NCI-H146 (cell line): ENCODE measurements at regions not wholly inside any gene's neighbourhood (a gene's known extent, or its start where the extent isn't known, plus 50 kb on each side); places are given as distances from the start of the nearest gene placed in this dataset.
A peak's percentile ranks its signal among the peaks of the same experiment; 100 is the strongest.

ENCODE experiments used
- DNase-seq: peaks from one replicate; lab custom pipeline; 2025; lab: John Stamatoyannopoulos, UW

DNA sequence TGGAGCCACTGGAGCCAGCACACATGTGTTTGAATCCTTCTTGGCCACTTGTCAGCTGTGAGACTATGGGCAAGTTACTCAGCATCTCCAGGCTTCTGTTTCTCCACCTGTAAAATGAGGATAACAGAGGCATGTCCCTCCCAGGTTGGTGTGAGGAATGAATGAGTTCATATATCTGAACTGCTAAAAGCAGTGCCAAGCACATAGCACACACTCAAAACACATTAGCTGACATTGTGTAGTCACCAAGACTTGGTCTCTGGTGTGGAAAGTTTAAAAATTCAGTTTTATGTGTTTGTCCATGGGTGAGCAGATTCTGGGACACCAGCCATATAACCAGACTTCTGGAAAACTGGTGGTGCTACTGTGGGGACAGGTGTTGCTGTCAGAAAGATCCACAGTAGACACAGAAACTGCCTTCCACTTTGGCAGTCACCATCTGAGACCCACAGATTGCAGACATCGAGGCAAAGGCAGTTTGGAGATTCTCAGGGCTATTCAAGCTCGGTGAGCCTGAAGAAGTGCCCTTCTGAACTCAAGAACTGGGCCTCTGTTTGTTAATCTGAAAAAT is 115.8 kb downstream of the MRPL14 start:
- no peak for DNase-seq

DNA sequence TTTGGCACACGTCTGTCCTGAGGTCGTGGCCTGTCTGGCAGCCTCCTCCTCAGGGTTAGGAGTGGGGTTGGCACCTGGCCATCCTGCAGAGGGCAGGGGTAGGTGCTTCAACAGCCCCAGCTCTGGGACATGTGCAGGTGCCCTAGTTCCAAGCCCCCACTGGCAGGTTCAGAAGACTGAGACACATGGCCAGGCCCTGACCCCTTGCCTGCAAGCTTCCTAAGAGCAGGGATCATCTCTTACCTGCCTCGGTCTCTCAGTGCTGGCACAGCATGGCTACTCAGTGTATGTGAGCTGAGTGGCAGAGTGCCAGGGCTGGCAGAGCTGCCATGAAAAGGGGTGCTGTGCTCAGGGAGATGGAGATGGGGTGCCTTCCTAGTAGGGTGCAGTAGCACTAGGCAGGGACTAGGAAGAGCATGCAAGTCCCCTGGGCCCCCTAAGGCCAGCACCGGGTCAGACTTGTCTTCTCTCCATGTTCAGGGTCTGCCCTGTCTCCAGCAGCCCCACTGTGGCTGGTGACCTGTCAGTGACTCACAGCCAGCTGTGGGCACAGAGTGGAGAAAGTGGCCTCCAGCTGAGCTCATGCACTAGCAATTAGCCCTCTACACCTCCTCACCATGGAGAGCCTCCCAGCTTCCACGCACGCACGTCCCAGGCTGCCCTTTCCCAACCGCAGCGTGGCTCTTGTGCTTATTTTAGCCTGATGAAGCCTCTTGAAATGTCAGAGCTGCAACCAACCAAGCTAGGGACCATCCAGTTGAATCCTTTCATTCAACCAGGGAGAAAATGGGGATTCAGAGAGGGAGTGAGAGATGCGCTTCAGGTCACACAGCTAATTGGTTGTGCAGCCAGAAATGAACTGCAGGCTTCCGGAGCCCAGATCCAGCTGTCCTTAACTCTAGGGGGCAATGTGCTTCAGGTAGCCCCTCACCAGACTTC is 116.6 kb downstream of the MRPL14 start:
- DNase-seq = peak; percentile 57

DNA sequence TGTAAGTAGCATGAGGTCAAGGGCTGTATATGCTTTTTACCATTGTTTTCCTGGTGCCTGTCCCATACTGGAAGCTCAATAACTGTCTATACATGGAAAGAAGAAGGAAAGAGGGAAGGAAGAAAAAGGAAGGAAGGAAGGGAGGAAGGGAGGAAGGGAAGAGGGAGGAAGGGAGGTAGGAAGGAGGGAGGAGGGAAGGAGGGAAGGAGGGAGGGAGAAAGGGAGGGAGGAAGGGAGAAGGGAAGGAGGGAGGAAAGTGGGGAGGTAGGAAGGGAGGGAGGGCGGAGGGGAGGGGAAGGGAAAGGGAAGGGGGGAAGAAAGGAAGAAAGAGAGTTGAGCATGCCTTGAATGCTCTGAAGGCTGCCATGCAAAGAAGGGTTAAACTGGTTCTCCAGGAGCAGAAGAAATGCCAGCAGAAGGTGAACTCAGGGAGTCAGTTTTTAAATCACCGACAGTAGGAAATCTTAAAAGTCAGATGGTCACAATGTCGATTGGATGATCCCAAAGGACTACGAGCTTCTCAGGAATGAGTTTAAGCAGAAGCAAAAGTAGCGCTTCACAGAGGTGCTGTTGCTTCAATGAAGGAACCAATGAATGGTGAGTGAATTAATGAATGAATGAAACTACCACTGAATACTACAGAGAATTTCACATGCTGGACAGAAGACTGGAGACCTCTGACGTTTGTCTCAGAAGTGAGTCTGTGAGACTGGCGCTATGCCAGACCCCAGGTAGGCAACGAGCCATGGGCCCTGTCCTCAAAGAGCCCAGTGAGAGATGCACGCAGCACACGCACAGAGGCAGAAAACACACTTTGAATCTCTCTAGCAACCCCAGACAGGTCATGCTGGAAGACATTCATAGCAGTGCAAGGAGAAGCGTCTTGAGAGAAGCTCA is 117.6 kb downstream of the MRPL14 start:
- no peak for DNase-seq

DNA sequence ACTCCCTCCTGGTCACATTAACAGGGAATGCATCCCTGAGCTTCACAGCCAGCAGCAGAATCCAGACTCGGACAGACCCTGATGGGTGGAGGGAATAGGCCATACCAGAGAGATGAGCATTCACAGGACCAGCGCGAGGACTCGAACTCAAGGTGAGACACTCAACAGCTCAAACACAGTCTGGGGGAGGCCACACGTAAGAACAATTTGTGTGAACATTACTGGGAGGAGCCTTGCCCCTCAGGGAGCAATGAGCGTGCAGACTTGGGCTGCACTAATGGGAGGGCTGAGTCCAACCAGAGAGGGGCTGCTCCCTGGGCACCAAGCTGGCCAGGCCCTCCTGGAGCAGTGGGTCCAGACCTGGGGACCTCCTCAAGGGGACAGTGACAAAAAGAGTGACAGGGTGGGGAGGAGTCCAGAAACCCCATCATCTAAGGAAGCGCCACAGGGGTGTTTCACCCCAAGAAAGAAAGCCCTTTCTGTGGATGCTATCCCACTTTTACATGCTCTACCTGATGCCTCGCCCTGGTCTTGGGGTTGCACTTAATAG is 118.4 kb downstream of the MRPL14 start:
- DNase-seq = no peak

DNA sequence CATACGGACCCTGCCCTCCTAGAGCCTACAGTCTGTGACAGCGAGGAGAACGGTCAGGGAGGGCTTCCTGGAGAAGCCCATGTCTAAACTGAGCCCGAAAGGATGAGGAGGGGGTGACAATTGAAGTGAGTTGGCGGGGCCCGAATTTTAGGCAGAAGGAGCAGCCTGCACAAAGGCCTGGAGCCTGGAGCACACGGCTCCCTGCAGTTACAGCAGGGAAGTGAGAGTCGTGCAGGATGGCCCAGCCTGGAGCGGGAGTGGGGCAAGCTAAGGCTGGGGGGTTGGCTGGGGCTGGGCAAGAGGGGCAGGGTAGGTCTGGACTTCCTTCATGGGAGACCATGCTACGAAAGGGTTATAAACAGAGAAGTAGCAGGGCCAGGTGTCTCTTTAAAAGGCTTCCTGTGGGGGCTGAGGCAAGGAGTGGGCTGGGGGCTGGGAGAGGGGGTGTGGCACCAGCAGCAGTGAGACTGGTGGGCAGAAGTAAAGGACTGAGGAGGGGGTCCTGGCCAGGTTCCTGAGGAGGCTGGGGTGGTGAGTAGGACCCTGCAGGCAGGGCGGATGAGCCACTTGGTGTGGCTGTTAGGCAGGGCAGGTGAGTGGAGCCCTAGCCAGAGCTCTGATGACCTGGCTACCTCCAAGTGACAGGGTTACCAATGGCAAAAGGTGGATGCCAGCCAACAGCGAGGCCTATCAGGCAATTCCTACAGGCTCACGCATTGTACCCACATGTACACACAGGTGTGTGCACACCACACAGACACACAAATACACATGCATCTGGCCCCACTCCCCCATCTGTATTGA is 119.2 kb downstream of the MRPL14 start:
- DNase-seq = no peak

DNA sequence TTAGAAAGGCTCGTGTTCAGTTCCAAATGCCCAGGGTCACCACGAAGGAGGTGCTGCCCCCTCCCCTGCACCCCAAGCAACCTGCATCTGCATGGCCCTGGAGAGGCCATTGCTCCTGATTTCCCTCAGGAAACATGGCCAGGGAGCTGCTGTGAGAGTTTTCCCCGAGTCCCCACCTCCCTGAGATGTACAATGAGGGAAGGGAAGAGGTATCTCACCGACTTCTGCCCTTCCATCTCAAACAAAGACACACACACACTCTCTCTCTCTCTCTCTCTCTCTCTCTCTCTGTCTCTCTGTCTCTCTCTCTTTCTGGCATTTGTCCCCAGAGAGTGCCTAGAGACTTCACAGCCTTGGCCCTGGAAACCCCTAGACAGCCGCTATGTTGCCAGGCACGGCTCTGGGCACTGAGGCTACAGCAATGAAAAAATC is 120.4 kb downstream of the MRPL14 start:
- no peak for DNase-seq

DNA sequence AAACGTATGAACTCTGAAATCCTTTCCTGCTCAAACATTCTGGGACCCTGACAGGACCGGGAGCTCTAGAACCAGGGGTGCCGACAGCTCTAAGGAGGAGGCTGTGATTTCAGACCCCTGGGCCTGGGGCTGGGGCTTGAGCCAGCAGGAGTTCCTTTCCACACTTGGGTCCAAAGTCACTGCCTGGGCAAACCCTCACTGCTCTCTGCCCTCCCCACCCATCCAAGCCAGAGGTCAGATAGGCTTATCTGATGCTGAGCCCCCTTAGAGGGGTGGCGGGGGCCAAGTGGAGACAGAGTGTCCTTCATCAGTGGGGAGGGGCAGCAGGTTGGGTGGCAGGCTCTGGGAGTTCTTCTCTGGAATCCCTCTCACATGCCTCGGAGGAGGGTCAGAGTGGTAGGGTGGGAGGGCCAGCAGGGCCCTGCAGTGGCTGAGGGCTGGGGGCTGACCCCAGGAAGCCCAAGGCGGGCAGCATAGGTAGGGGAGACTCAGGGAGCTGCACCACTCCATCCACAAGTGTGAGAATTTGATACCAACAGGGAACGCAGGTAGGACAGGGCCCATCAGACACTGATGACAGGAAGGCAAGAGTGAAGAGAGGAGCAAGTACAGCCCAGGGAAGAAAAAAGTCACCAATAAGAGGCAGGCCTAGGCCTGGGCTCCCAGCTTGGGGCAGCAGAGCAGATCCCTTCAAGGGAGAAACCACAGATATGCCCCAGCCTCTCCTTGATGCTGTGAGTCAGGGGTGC is 121.0 kb downstream of the MRPL14 start:
- no peak for DNase-seq

DNA sequence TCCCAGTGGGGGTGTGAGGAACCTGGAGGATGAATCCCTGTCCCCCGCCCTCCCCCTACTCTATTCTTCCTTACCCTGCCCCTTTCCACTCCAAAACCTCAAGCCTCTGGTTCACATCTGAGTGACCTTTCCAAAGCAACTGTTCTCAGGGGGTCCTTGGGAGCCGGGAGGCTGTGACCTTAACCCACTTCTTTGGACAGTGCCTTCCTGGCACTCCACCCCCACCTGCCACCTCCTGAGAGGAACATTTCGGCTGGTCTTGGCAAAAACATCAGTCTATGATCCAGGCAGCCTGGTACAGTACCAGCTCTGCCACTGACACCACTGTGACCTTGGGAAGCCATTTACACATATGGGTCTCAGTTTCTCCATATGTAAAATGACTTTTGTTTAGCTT is 121.7 kb downstream of the MRPL14 start:
- no peak for DNase-seq

DNA sequence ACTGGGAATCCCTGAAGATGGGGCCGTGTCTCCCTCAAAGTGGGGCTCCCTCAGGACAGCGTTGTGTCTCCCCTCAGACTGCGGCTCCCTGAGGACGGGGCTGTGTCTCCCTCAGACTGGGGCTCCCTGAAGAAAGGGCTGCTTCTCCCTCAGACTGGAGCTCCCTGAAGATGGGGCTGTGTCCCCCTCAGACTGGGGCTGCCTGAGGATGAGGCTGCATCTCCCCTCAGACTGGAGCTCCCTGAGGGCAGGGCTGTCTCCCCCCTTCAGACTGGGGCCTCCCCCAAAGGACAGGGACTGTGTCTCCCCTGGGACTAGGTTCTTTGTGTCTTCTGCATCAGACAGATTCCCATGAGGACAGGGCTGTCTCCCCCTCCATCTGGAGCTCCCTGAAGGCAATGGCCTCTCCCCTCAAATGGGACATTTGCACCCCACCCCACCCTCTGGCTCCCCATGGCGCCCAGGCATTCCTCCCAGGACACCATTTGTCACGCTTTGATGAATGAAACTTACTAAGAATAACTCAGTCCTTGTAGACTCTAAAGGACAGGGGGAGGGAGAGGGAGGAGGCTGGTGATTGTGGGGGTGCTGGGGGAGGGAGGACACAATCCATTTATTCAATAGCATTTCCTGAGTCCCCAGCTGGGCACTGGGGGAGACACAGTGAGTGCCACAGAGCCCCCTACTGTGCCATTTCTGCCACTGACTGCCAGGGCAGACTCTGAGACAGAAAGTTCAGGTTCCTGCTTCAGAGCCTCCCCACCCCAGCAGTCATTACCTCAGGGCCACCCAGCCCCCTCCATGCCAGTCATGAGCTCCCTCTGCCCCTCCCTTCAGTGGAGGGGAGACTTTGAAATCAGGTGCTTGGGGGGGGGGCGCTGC is 122.4 kb downstream of the MRPL14 start:
- DNase-seq = peak; percentile 22

DNA sequence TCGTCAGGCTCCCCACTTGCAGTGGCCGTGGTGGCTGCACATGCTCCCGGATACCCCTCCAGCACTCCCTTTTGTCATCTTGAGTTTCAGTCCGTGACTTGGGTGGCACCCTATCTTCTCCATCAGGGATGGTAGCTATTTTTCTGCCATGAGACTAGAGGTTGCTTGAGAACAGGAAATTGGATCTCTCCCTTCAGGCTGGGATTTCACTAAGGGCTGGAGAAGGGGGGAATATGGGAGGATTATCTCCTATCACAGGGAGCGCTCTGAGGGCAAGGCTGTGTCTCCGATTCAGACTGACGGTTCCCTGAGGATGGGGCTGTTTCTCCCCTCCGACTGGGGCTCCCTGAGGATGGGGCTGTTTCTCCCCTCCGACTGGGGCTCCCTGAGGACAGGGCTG is 123.1 kb downstream of the MRPL14 start:
- no peak for DNase-seq

DNA sequence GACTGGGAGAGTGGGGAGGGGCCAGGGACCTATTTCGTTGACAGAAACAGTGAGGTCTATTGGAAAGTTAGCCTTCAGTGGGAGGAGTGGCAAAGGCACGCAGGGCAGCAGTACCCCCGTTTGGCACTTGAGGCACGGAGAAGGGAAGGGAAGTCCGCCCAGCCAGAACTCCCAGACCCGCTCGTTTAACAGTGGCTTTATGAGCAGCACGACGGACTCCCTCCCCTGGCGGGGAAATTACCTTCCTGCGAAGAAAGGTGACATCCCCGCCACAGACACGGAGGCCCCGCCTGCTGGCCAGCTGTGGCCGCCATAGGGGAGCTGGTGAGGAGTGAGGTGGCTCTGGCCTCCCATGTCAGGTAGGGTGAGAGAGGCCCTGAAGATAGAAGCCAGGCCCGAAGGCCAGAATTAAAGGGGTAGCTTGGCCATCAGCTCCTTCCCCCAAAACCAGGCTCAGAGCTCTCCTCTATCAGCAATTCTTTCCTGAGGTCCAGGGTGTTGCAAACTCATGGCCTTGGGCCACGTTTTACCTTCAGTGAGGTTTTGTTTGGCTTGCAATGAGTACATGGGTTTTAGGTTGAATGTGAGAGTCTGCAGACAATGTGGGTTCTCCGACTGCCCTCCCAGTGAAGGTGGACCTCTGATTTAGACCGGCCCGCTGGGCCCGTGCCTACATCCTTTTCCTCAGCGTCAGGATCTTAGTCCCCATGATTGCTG is 123.7 kb downstream of the MRPL14 start:
- peak; percentile 77 for DNase-seq

DNA sequence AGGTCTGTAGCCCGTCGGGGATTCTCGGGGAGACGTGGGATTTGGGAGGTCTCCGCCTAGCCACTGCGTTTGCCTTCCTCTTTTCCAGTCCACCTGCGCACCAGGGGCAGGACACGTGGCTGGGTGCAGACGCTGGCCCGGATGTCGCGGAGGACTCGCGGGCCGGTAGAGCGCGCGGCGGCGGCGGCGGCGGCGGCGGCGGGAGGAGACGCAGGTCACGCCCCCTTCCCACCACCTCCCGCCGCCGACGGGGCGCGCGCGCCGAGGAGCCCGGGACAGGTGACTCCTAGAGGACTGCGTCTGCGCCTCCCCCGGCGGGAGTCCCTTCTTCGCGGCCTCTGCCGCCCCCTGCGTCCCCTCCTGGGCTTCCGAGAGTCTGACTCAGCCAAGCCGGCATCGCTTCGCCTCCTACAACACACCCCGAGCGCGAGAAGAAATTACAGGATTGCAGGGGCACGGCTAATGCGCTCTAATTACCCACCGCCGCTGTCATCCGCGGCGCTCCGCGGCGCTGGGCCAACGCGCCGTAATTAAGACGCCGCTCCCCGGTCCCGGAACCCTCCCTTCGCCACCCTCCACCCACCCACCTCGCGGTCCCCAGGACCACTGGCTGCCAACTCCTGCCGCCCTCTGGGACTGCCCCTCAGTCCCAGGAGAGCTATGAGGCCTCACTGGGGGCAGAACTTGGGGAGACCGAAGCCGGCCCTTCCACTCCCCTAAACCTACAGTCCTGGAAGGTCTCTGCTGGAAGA is 124.5 kb downstream of the MRPL14 start:
- peak; percentile 90 for DNase-seq

DNA sequence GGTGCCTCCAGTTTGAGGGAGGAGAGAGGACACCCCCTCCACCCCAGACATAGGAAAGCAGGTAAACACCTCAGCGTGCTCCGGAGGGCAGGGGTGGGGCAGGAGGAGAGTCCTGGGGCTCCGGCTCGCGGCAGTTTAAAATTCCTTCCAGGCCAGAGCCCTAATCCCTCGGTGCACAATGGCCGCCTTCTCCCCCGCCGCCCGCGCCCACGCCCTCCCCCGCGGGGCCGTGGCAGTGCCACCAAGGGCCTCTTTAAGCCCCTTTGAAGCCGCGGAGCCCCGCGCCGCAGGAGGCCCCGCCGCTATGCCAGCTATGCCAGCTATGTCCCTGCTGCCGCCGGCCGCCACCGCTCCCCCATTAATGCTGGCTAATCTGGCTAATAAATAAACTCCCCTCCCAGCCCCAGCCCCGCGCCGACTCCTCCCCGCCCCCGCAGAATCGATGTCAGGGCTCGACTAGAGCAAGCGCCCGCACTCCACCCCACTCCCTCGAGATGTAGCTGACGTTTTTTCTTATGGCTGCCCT is 125.1 kb downstream of the MRPL14 start:
- no peak for DNase-seq

DNA sequence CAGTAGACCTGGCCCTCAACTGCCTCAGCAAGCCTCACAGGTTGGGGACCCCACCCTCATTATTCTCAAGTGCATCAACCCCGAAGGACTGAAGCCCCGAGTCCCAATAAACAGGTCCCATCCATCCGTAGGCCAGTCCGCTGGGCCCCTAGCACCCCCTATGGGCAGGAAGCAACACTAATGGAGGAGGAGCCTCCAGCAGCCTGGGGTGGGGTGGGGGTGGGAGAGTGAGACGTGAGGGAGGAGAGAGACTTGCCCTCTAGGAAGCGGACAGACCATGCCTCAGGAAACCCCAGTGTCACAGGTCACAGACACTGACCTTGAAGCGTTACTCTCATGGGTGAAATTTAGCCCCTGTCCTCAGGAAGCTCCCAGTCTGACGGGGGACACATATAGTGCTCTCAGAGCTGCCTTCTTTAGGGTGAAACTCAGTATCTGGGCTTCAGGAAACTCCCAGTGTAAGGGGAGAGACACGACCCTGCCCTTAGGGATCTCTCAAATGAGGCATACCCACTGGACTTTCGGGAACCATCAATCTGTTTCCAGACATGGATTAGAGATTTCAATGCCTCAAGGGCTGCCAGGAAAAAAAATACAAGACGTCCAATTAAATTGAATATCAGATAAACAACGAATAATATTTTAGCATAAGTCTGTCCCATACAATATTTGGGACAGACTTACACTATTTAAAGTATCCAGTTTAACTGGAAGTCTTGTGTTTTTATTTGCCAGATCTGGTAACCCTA is 125.8 kb downstream of the MRPL14 start:
- DNase-seq = peak; percentile 60

DNA sequence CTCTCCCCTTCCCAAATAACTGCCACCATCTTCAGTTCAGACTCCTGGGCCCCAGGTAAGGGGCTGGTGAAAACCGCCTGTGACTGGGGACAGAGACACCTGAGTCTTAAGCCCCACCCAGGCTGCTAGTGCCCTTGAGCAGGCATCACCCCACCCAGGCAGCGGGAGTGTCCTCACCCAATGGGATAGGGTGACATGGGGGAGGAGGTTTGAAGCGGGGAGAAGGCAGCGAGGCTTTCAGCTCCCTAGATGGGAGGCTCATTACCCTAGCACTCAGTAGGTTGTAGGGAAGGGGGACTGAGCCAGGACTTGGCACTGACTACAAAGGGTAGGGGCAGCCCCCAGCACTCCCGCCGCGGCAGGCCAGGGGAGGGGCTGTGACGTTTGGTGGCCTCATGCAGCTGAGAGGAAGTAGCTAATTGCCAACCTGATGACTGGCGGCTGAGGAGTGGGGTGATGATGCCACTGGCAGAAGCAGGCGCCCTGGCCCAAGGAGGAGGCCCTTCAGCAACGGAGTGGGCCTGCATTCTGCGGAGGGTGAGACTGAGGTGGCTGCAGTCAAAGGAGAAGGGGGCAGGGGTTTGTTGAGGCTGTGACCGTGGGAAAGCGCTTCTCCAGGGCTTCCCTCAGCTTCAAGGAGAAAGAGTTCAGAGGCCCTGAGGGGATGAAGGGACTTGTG is 126.9 kb downstream of the MRPL14 start:
- DNase-seq = peak; percentile 83

DNA sequence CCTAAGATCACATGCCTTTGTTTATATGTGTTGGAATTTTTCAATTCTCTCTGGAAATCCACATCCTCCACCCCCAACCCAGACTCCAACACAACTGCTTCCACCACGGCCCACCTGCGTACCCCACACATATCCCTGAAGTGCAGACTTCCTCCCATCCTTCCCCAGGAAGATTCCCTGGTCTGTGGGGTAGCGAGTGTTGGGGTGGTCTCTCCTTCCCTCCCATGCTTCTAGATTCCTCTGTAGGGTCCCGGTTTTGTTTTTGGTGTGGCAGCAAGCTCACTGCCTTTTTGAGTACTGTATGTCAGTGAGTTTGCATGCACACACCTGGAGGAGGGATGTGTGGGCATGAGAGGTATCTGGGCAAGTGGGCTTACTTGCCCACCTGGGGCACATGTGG is 127.6 kb downstream of the MRPL14 start:
- no peak for DNase-seq
